ENCODE measurements at regions not wholly inside any gene's neighbourhood (a gene's known extent, or its start where the extent isn't known, plus 50 kb on each side); places are given as distances from the start of the nearest gene placed in this dataset.

DNA sequence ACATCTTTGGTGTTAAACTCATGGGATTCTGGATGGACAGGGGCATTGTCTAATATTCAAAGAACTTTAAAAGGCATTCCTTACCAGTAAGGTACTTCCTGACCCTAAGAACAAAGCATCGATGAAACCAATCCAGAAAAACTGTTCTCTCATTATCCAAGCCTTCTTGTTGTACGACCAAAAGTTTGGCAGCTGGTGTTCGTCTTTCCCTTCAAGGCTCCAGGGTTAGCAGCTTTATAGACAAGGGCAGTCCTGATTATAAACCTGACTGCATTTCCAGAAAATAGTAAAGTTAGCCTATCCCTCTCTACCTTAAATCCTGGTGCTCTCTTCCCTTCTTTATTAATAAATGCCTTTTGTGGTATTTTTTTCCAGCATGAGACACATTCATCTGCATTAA is 149.4 kb upstream of the MRPS30 start:
- in situ Hi-C loops (cut with HindIII; ENCODE audit: low pct_unique_long_range_greater_than_20kb, low sequenced_read_pairs) = no loop called here
- BruUV-seq (replicated peaks) = no TSS peak
- H3K4me3 ChIP-seq (ENCODE audit: low read depth in 2 of 2, low read length in 2 of 2) = no peak overlapping the region
- DNase-seq (ENCODE audit: low read depth, low spot score) (no peak), ATAC-seq (no peak)
- no peaks in the 10 kb centered on the region for H3K36me3 ChIP-seq (ENCODE audit: control insufficient read depth, insufficient read depth, low read length)
- intact Hi-C loops (cut with micrococcal nuclease; ENCODE audit: unreplicated experiment) = no loop called here
- H3K4me1 ChIP-seq (ENCODE audit: control insufficient read depth, insufficient read depth, low read length) = no peaks in the 10 kb centered on the region
- no peaks in the 10 kb centered on the region for H3K9me3 ChIP-seq (ENCODE audit: control insufficient read depth, insufficient read depth, low read depth, low read length)
- H3K27me3 ChIP-seq (ENCODE audit: control insufficient read depth, insufficient read depth, low read length) = no peaks in the 10 kb centered on the region
- CTCF ChIA-PET = no interaction called here
- no peak overlapping the region for H3K27ac ChIP-seq (ENCODE audit: low read length)
- no peak for TF ChIP-seq TCF7L2 (IDR thresholded peaks at IDR 0.05; ENCODE audit: low read depth, low read length)
- TF ChIP-seq, protein P1, sequence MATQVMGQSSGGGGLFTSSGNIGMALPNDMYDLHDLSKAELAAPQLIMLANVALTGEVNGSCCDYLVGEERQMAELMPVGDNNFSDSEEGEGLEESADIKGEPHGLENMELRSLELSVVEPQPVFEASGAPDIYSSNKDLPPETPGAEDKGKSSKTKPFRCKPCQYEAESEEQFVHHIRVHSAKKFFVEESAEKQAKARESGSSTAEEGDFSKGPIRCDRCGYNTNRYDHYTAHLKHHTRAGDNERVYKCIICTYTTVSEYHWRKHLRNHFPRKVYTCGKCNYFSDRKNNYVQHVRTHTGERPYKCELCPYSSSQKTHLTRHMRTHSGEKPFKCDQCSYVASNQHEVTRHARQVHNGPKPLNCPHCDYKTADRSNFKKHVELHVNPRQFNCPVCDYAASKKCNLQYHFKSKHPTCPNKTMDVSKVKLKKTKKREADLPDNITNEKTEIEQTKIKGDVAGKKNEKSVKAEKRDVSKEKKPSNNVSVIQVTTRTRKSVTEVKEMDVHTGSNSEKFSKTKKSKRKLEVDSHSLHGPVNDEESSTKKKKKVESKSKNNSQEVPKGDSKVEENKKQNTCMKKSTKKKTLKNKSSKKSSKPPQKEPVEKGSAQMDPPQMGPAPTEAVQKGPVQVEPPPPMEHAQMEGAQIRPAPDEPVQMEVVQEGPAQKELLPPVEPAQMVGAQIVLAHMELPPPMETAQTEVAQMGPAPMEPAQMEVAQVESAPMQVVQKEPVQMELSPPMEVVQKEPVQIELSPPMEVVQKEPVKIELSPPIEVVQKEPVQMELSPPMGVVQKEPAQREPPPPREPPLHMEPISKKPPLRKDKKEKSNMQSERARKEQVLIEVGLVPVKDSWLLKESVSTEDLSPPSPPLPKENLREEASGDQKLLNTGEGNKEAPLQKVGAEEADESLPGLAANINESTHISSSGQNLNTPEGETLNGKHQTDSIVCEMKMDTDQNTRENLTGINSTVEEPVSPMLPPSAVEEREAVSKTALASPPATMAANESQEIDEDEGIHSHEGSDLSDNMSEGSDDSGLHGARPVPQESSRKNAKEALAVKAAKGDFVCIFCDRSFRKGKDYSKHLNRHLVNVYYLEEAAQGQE (IDR thresholded peaks at IDR 0.05; ENCODE audit: insufficient read depth in 1 of 2, low read depth in 2 of 2, low read length in 1 of 2) = no peak
- no peak for TF ChIP-seq SIN3A (IDR thresholded peaks at IDR 0.05; ENCODE audit: borderline replicate concordance, insufficient read depth, low read depth, low read length)
- TF ChIP-seq POLR2AphosphoS5 (IDR thresholded peaks at IDR 0.05; ENCODE audit: low read depth, low read length) = no peak
- TF ChIP-seq CTCF (IDR thresholded peaks at IDR 0.05) = no peak
- POLR2A ChIA-PET = no interaction called here

DNA sequence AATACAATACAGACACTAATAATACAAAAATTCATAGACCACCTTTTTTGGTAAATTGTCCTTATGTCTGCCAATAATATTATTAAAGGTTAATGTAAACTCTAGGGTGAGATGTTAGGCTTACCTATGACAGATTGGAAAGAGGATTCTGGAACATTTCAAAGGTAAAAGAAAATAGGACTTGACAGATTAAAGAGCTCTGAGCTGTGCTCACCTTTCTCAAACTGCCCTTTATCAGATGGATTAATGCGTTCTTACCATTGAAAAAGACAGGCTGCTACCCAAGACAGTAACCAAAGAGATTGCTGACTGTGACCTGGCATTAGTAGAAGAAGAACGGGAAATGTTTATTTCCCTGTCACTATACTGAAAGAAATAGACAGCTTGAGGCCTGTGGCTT is 156.1 kb upstream of the MRPS30 start:
- Histone ChIP-seq H3K4me3 (ENCODE audit: low read depth in 2 of 2, low read length in 2 of 2) (no peak overlapping the region), H3K27ac (ENCODE audit: low read length) (no peak overlapping the region), H3K27me3 (ENCODE audit: control insufficient read depth, insufficient read depth, low read length) (no peaks in the 10 kb centered on the region), H3K4me1 (ENCODE audit: control insufficient read depth, insufficient read depth, low read length) (no peaks in the 10 kb centered on the region), H3K36me3 (ENCODE audit: control insufficient read depth, insufficient read depth, low read length) (no peaks in the 10 kb centered on the region), H3K9me3 (ENCODE audit: control insufficient read depth, insufficient read depth, low read depth, low read length) (no peaks in the 10 kb centered on the region)
- ATAC-seq = no peak
- intact Hi-C loops (cut with micrococcal nuclease; ENCODE audit: unreplicated experiment) (no loop called here), in situ Hi-C loops (cut with HindIII; ENCODE audit: low pct_unique_long_range_greater_than_20kb, low sequenced_read_pairs) (no loop called here)
- no peak for DNase-seq (ENCODE audit: low read depth, low spot score)
- POLR2A ChIA-PET = no interaction called here
- BruUV-seq (replicated peaks) = no TSS peak
- TF ChIP-seq TCF7L2 (IDR thresholded peaks at IDR 0.05; ENCODE audit: low read depth, low read length) (no peak), POLR2AphosphoS5 (IDR thresholded peaks at IDR 0.05; ENCODE audit: low read depth, low read length) (no peak), SIN3A (IDR thresholded peaks at IDR 0.05; ENCODE audit: borderline replicate concordance, insufficient read depth, low read depth, low read length) (no peak), CTCF (IDR thresholded peaks at IDR 0.05) (no peak)
- TF ChIP-seq, protein P1 (IDR thresholded peaks at IDR 0.05; ENCODE audit: insufficient read depth in 1 of 2, low read depth in 2 of 2, low read length in 1 of 2) = no peak
- CTCF ChIA-PET = no interaction called here
